Sigmoid colon (tissue), 4 donors: ENCODE measurements at regions not wholly inside any gene's neighbourhood (a gene's known extent, or its start where the extent isn't known, plus 50 kb on each side); places are given as distances from the start of the nearest gene placed in this dataset.

ENCODE experiments used
- EP300 ChIP-seq, 4 donors: sonication (generic); formaldehyde crosslinking; IDR thresholded peaks; one replicate each; pipeline ENCODE4 v1.6.1; 2017; ENCODE audit warnings: antibody characterized with exemption in 4 of 4
- POLR2A ChIP-seq, 2 donors: fragments of 450-650 bp; IDR thresholded peaks; one replicate each; pipeline ENCODE4 v1.6.1; 2016; ENCODE audit warnings: antibody characterized with exemption in 2 of 2, mild to moderate bottlenecking in 2 of 2, moderate library complexity in 2 of 2
- POLR2AphosphoS5 ChIP-seq, 4 donors: sonication (generic); formaldehyde crosslinking; IDR thresholded peaks; one replicate each; pipeline ENCODE4 v1.6.1; 2017; ENCODE audit warnings: antibody characterized with exemption in 4 of 4
- TF ChIP-seq, protein P1 (sequence below), 4 experiments: fragments of 450-650 bp in 3 of 4; fragments of 200-600 bp in 1 of 4; IDR thresholded peaks; one replicate each; pipeline ENCODE4 v1.5.1; 2016 to 2019; ENCODE audit warnings: antibody characterized with exemption in 4 of 4, mild to moderate bottlenecking in 3 of 4, moderate library complexity in 2 of 4

DNA sequence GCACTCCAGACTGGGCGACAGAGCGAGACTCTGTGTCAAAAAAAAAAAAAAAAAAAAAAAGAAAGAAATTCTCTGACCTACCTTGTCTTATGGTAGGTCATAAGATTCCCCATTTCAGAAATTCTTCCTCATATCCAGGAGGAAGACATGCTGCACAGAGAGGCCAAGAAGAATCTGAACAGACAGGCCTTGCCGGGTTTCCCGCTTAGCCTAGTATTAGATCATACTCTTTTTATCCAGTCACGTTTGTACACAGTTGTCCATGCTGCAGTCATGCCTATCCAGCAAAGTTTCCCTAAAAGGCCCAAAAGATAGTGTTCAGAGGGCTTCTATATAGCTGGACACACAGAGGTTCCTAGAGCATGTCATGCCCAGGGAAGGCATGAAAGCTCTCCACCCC is 93.6 kb upstream of the CHODL start:
- TF ChIP-seq POLR2A (IDR thresholded peaks at IDR 0.05): no peak
- TF ChIP-seq, protein P1, sequence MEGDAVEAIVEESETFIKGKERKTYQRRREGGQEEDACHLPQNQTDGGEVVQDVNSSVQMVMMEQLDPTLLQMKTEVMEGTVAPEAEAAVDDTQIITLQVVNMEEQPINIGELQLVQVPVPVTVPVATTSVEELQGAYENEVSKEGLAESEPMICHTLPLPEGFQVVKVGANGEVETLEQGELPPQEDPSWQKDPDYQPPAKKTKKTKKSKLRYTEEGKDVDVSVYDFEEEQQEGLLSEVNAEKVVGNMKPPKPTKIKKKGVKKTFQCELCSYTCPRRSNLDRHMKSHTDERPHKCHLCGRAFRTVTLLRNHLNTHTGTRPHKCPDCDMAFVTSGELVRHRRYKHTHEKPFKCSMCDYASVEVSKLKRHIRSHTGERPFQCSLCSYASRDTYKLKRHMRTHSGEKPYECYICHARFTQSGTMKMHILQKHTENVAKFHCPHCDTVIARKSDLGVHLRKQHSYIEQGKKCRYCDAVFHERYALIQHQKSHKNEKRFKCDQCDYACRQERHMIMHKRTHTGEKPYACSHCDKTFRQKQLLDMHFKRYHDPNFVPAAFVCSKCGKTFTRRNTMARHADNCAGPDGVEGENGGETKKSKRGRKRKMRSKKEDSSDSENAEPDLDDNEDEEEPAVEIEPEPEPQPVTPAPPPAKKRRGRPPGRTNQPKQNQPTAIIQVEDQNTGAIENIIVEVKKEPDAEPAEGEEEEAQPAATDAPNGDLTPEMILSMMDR (IDR thresholded peaks at IDR 0.05): no peak
- no peak for TF ChIP-seq POLR2AphosphoS5 (IDR thresholded peaks at IDR 0.05)
- no peak for TF ChIP-seq EP300 (IDR thresholded peaks at IDR 0.05)
